Transverse colon (tissue), 4 donors: ENCODE measurements at regions not wholly inside any gene's neighbourhood (a gene's known extent, or its start where the extent isn't known, plus 50 kb on each side); places are given as distances from the start of the nearest gene placed in this dataset.
A peak's percentile ranks its signal among the peaks of the same experiment; 100 is the strongest.

Experiments
- DNase-seq: peaks from one replicate; pipeline ENCODE4 v3.0.0-alpha.2; 2019
- H3K27ac ChIP-seq, 4 donors: fragments of 200-600 bp; sonication (generic); 2 replicates each; pipeline ENCODE4 v1.5.1; 2016 to 2018; ENCODE audit warnings: inconsistent platforms in 4 of 4
- H3K27me3 ChIP-seq: fragments of 200-600 bp; sonication (generic); 2 replicates; pipeline ENCODE4 v1.5.1; 2017; ENCODE audit warnings: inconsistent platforms
- H3K36me3 ChIP-seq, 4 donors: fragments of 200-600 bp; sonication (generic); 2 replicates each; pipeline ENCODE4 v1.5.1; 2017 to 2019; ENCODE audit warnings: inconsistent platforms in 4 of 4
- H3K4me1 ChIP-seq, 4 donors: fragments of 200-600 bp; sonication (generic); 2 replicates each; pipeline ENCODE4 v1.5.1; 2017 to 2020; ENCODE audit warnings: inconsistent platforms in 4 of 4
- H3K4me3 ChIP-seq, 4 donors: fragments of 200-600 bp; sonication (generic); 1 replicate in 1 of 4; 2 replicates in 3 of 4; pipeline versions ENCODE4 v1.5.1 to v1.6.1; 2017 to 2019; ENCODE audit warnings: inconsistent platforms in 4 of 4
- H3K9me3 ChIP-seq, 2 donors: fragments of 200-600 bp; sonication (generic); 2 replicates each; pipeline ENCODE4 v1.5.1; 2017 to 2019; ENCODE audit warnings: inconsistent platforms in 2 of 2
- CTCF ChIP-seq, 5 experiments: fragments of 200-600 bp in 3 of 5; fragments of 450-650 bp in 2 of 5; sonication (generic) in 3 of 5; IDR thresholded peaks; 1 replicate in 2 of 5; 2 replicates in 3 of 5; pipeline ENCODE4 v1.5.1; 2016 to 2017; ENCODE audit warnings: antibody characterized with exemption in 5 of 5, inconsistent platforms in 3 of 5, mild to moderate bottlenecking in 2 of 5, moderate library complexity in 1 of 5
- EP300 ChIP-seq: sonication (generic); formaldehyde crosslinking; IDR thresholded peaks from one replicate; pipeline ENCODE4 v1.6.1; 2017; ENCODE audit warnings: antibody characterized with exemption, low read depth
- POLR2A ChIP-seq: fragments of 450-650 bp; IDR thresholded peaks from one replicate; pipeline ENCODE4 v1.6.1; 2016; ENCODE audit warnings: antibody characterized with exemption, mild to moderate bottlenecking, moderate library complexity
- POLR2AphosphoS5 ChIP-seq, 3 donors: sonication (generic); formaldehyde crosslinking; IDR thresholded peaks; one replicate each; pipeline ENCODE4 v1.6.1; 2016; ENCODE audit warnings: antibody characterized with exemption in 3 of 3
- WGBS, 2 donors: methylation state at CpG; one replicate each; pipeline ENCODE4 v1.1.5; 2018; ENCODE audit warnings: low coverage in 1 of 2; 5-methylcytosine and 5-hydroxymethylcytosine counted together
- in situ Hi-C, 4 donors: fragments of 200-750 bp; cut with MboI; loops; one replicate each; pipeline versions ENCODE4 v1.15.0 to v1.15.1; 2017; ENCODE audit warnings: low sequenced_read_pairs in 3 of 4, low pct_ligation_motif_present in 1 of 4, low pct_unique_long_range_greater_than_20kb in 1 of 4
- intact Hi-C: fragments of 100-400 bp; cut with DNase I; formaldehyde crosslinking; loops from one replicate; pipeline ENCODE4 v1.15.1; 2023; ENCODE audit warnings: low total_unique reads

DNA sequence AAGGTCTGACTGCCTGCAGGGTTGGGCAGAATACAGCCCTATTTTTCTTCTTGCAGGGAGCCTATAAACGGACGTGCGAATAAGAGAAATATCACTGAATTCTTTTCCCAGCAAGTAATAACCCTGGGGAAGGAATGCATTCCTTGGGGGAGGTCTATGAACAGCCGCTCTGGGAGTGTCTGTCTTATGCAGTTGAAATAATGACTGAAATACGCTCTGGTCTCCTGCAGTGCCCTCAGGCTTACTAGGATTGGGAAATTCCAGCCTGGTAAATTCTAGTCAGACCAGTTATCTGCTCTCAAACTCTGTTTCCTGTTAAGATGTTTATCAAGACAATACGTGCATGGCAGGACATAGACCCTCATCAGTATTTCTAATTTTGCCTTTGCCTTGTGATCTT lies 72.1 kb upstream of the FAM241A start:
- H3K4me3 ChIP-seq: no peak overlapping the region
- intact Hi-C loops: no loop called here
- no peaks in the 10 kb centered on the region for H3K9me3 ChIP-seq
- WGBS, 2 donors: 33 to 85% methylated on average over 1 to 6 of the region's 6 CpGs
- in situ Hi-C loops: no loop called here
- no peak for TF ChIP-seq POLR2A
- TF ChIP-seq POLR2AphosphoS5 (IDR thresholded peaks at IDR 0.05): no peak
- no peak for DNase-seq
- H3K27me3 ChIP-seq: no peaks in the 10 kb centered on the region
- no peaks in the 10 kb centered on the region for H3K36me3 ChIP-seq
- H3K4me1 ChIP-seq: no peaks in the 10 kb centered on the region
- no peak overlapping the region for H3K27ac ChIP-seq

DNA sequence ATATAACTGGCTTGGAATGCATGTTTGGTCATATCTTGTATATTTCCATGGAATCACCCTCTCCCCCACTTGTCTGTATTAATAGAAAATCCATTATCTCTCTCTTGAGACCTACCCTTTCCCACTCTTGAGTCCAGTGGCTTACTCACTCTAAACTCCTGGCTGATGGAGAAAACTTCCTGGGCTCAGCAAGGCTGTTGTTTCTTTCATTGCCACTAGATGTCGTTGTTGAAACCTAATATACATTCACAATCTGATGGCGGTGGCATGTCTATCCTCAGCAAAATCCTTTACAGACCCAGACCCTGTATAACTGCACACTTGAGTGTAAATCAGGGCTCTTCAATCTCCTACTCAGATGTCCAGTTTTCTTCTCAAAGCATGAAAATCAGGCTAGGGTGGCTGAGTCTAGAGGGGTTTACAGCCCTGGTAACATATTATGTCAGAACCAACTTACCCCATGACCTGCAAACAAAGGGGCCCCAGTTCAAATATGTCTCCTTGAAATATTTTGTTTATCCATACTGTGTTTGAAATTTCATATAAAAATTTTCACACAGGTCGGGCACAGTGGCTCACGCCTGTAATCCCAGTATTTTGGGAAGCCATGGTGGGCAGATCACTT lies 70.0 kb upstream of the FAM241A start:
- H3K9me3 ChIP-seq: no peaks in the 10 kb centered on the region
- in situ Hi-C loops (no loop called here), intact Hi-C loops (no loop called here)
- no peaks in the 10 kb centered on the region for H3K36me3 ChIP-seq
- H3K27me3 ChIP-seq: no peaks in the 10 kb centered on the region
- H3K4me3 ChIP-seq: no peak overlapping the region
- DNase-seq: peak; percentile 12
- H3K27ac ChIP-seq: no peak overlapping the region
- H3K4me1 ChIP-seq: no peaks in the 10 kb centered on the region
- TF ChIP-seq EP300: no peak
- peak; percentile 49 to 76 (median 66) for TF ChIP-seq CTCF (IDR thresholded peaks at IDR 0.05)
- no peak for TF ChIP-seq POLR2AphosphoS5 (IDR thresholded peaks at IDR 0.05)
- WGBS, 2 donors: 0 to 47% methylated on average over 1 to 4 of the region's 4 CpGs

- TF ChIP-seq POLR2AphosphoS5 (IDR thresholded peaks at IDR 0.05): no peak
- in situ Hi-C loops (no loop called here), intact Hi-C loops (no loop called here)
- Histone ChIP-seq H3K27me3 (no peaks in the 10 kb centered on the region), H3K36me3 (no peaks in the 10 kb centered on the region), H3K4me1 (no peaks in the 10 kb centered on the region), H3K9me3 (no peaks in the 10 kb centered on the region), H3K27ac (no peak overlapping the region), H3K4me3 (no peak overlapping the region)
- 90 to 94% methylated on average over 3 of the region's 3 CpGs for WGBS, 2 donors
- no peak for DNase-seq
Measured at GRCh38 chr4:112075906-112076305, 69.3 kb upstream of the FAM241A start.

- WGBS, 2 donors: 87 to 100% methylated on average over 1 to 6 of the region's 6 CpGs
- Histone ChIP-seq H3K4me3 (no peak overlapping the region), H3K27ac (no peak overlapping the region), H3K9me3 (no peaks in the 10 kb centered on the region), H3K36me3 (no peaks in the 10 kb centered on the region), H3K27me3 (no peaks in the 10 kb centered on the region), H3K4me1 (no peaks in the 10 kb centered on the region)
- intact Hi-C loops: no loop called here
- in situ Hi-C loops: no loop called here
- TF ChIP-seq POLR2AphosphoS5 (IDR thresholded peaks at IDR 0.05) (no peak), EP300 (no peak), POLR2A (no peak), CTCF (IDR thresholded peaks at IDR 0.05) (no peak)
- DNase-seq: no peak
Measured at GRCh38 chr4:112076919-112077608, 68.2 kb upstream of the FAM241A start.

DNA sequence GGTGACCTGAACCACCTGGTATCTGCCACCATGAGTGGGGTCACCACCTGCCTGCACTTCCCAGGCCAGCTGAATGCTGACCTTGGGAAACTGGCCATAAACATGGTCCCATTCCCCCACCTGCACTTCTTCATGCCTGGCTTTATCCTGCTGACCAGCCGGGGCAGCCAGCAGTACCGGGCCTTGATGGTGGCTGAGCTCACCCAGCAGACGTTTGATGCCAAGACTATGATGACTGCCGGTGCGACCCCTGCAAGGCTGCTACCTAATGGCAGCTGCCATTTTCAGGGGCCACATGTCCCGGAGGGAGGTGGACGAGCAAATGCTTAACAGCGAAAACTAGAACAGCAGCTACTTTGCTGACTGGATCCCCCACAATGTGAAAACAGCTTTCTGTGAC lies 67.5 kb upstream of the FAM241A start:
- DNase-seq: no peak

More for the DNA sequence above, 67.5 kb upstream of the FAM241A start:
- H3K27ac ChIP-seq: no peak overlapping the region
- H3K4me3 ChIP-seq: no peak overlapping the region
- H3K9me3 ChIP-seq: no peaks in the 10 kb centered on the region
- intact Hi-C loops (no loop called here), in situ Hi-C loops (no loop called here)
- H3K27me3 ChIP-seq: no peaks in the 10 kb centered on the region
- H3K36me3 ChIP-seq: no peaks in the 10 kb centered on the region
- TF ChIP-seq CTCF (IDR thresholded peaks at IDR 0.05) (no peak), POLR2A (no peak), POLR2AphosphoS5 (IDR thresholded peaks at IDR 0.05) (no peak), EP300 (no peak)
- WGBS, 2 donors: 96% methylated on average over 8 of the region's 8 CpGs; no CpG with 5 or more reads in 1 of the 2 donors
- H3K4me1 ChIP-seq: peaks cover 0 to 2% (median 0%) of the 10 kb centered on the region in 4 donors
